GM19372 (cell line): ENCODE measurements at regions not wholly inside any gene's neighbourhood (a gene's known extent, or its start where the extent isn't known, plus 50 kb on each side); places are given as distances from the start of the nearest gene placed in this dataset.

Experiments used
- ATAC-seq: cut with Tn5 transposase; IDR thresholded peaks from one replicate; pipeline ENCODE4 v1.9.1; 2021; ENCODE audit warnings: mild to moderate bottlenecking, low read depth, moderate library complexity; ENCODE audit not compliant: unreplicated experiment

GRCh38 chr9:91038483-91039124 lies 237.0 kb downstream of the SYK start:
- no peak for ATAC-seq

DNA sequence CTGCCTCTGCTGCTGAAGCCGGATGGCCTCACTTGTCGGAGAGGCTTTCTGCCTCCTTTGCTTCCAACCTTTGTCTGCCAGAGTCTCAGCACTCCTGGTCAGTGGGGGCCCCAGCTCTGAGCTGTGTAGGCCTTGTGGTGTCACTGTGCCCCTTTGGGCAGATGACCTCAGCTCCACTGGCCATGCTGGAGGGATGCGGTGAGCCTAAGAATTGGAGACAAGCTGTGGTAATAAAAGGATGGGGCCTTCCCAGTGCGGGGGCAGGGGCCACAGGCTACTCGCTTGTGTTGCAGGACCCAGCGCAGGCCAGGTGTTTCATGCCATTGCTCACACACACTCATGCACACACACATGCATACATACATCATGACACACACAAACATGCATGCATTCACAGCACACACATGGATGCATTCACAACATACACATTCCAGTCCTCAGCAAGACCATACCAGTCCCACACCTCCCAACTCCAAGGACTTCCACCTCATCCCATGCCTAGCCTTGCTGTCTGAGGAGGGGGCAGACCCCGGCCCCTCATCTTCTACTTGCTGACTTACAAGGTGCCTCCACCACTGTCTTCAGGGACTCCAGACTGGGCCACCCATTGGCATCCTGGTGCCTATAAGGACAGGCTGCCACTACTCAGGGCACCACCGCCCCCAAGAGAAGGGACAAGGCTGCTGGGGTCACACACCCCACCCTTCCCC lies 237.7 kb downstream of the SYK start:
- no peak for ATAC-seq

GRCh38 chr9:91039835-91040140 lies 238.2 kb downstream of the SYK start:
- no peak for ATAC-seq

- ATAC-seq: no peak
These were observed 239.0 kb downstream of the SYK start for GRCh38 chr9:91040371-91041215.

- ATAC-seq: no peak
These were observed 240.4 kb downstream of the SYK start for GRCh38 chr9:91042024-91042423.

GRCh38 chr9:91042541-91042940 lies 240.9 kb downstream of the SYK start:
- no peak for ATAC-seq

GRCh38 chr9:91043056-91043810 lies 241.6 kb downstream of the SYK start:
- no peak for ATAC-seq

GRCh38 chr9:91043811-91044175 lies 242.2 kb downstream of the SYK start:
- no peak for ATAC-seq

DNA sequence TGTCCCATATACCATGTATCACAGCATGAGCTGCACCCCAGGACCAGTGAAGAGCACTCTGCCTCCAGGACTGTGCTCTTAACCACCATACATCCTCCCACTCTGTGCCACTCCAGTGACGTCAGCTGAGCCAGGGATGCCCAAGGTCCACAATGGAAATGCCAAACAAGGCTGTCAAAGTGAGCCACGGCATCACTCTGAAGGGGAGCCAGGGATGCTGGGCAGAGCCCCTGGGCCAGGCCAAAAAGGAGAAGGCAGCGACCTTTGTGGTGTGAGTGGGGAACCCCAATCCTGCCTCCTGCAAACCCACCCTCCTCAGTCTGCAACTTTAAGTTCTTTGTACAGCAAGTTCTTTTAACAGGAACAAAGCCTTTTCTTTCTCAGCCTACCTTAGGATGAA lies 242.7 kb downstream of the SYK start:
- ATAC-seq: no peak

- no peak for ATAC-seq
These were observed 243.4 kb downstream of the SYK start for GRCh38 chr9:91045041-91045440.

- no peak for ATAC-seq
These were observed 245.9 kb downstream of the SYK start for GRCh38 chr9:91047529-91047928.

DNA sequence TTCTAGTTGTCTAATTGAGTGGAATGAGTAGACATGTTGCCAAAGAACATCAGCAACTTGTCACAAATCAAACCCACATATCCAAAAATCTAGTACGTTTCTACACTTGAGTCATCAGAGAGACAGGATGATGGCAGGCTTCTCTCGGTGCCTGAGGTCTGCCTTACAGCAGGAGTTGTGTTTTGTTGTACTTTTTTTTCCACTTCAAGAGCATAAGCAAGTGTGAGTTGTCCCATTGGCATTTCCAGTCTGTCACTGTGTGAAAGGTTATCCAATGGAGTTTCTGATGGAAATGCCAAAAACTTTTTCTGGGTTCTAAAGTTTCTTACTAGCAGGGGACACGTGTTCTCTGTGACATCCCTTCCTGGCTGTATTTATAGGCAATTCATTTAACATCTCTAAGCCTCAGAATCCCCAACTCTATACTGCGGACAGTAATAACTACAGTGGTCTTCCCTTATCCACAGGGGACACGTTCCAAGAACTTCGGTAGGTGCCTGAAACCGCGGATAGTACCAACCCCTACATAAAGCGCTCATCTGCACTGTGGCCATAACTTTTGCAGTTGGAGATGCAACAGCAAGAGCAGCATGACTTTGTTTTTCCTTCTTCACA lies 246.5 kb downstream of the SYK start:
- no peak for ATAC-seq

DNA sequence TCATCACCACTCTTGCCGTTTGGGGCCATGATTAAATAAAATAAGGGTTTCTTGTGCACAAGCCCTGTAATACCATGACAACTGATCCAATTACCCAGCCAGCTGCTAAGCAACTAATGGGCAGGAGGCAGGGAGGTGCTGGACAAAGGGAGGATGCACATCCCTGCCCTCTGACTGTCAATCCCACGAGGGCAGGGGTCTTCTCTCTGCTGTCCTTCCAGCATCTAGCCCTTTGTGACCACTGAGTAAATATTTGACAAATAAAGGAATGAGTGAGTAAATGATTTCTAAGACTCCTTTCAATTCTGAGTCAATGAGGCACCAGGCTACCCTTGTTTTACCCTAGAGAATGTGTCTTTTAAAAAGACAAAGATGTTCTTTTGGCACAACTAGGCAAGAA lies 247.1 kb downstream of the SYK start:
- ATAC-seq: no peak

- no peak for ATAC-seq
These were observed 252.2 kb downstream of the SYK start for GRCh38 chr9:91053824-91054223.

DNA sequence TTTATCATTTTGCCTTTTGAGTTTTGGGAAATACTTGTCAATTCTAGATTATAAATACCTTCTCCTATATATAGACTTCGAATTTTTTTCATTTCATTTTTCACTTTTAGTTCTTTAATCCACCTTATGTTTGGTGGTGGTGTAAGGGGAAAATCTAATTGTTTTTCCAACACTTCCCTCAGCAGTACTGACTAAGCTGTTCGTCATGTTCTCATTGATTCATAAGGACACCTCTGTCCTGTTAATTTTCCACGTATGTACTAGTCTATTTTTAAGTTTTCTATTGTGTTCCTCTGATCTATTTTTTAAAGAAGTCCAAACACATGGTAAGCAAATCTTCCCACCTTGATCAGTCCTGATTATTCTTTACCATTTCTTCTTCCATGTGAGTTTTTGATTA lies 254.2 kb downstream of the SYK start:
- no peak for ATAC-seq

- ATAC-seq: no peak
These were observed 254.9 kb downstream of the SYK start for GRCh38 chr9:91056486-91056885.

DNA sequence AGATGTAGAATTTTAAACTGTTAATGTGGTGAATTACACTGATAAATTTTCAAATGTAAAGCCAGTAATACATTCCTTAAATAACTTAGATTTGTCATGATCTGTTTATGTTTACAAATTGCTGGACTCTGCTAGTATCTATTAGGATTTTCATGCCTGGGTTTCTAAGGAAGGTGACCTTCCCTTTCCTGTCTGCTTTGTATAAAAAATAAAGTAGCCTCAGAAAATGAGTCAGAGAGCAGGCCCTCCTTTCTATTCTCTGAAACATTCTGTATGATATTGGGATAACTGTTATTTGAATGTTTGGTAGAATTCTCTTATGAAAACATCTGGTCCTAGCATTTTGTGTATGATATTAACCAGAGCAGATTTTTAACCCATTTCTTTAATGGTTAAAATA lies 255.3 kb downstream of the SYK start:
- no peak for ATAC-seq

DNA sequence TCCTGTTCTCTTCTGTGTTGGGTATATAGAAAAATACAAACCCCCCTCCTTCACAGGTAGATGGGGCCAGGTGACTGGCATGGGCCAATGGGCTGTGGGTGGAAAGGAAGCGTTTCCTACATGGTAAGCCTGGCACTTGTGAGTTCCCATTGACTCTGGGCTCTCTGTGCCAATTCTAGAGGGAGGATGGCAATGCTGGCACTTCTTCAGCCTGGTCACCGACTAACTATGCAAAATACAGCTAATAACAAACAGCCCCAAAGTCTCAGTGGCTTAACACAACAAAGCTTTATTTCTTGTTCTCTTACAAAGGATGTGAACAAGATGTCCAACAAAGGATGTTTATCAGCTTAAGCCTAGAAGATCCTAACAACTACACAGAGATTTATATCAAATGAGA lies 258.1 kb downstream of the SYK start:
- no peak for ATAC-seq

- no peak for ATAC-seq
These were observed 259.1 kb downstream of the SYK start for GRCh38 chr9:91060520-91061343.

GRCh38 chr9:91061506-91061905 lies 259.9 kb downstream of the SYK start:
- ATAC-seq: no peak
